Erythroblast (primary cell): ENCODE measurements at regions not wholly inside any gene's neighbourhood (a gene's known extent, or its start where the extent isn't known, plus 50 kb on each side); places are given as distances from the start of the nearest gene placed in this dataset.

Experiments
- GATA1 ChIP-seq: IDR thresholded peaks from 2 replicates; pipeline ENCODE4 v1.6.1; 2011; ENCODE audit warnings: low read depth, mild to moderate bottlenecking, control low read depth, low read length, moderate library complexity
- POLR2A ChIP-seq: IDR thresholded peaks from 2 replicates; pipeline ENCODE4 v1.6.1; 2011; ENCODE audit warnings: mild to moderate bottlenecking, low read length

- TF ChIP-seq POLR2A (no peak), GATA1 (no peak)
Observed at GRCh38 chrX:139222511-139223200, 307.9 kb upstream of the F9 start.
